Stimulated activated naive CD8-positive, alpha-beta T cell treated with anti-CD3 and anti-CD28 coated beads, Interleukin-15, amount 100 ng/mL, for 72 hours (primary cell): ENCODE measurements at regions not wholly inside any gene's neighbourhood (a gene's known extent, or its start where the extent isn't known, plus 50 kb on each side); places are given as distances from the start of the nearest gene placed in this dataset.

ENCODE experiments used
- ATAC-seq: fragments of 150-1000 bp; cut with Tn5 transposase; 2 replicates; pipeline ENCODE4 v1.10.0; 2021; ENCODE audit warnings: mild to moderate bottlenecking, moderate library complexity
- DNase-seq, 2 donors: peaks; one replicate each; pipeline ENCODE4 v3.0.0; 2021 to 2022
- H3K27ac Mint-ChIP-seq, 2 donors: one replicate each; pipeline ENCODE4 v1.8.0; 2022; ENCODE audit warnings: mild to moderate bottlenecking in 2 of 2, mixed read lengths in 2 of 2, moderate library complexity in 2 of 2
- H3K27me3 Mint-ChIP-seq: one replicate; pipeline ENCODE4 v1.8.0; 2022; ENCODE audit warnings: mixed read lengths
- H3K4me1 Mint-ChIP-seq: one replicate; pipeline ENCODE4 v1.8.0; 2022; ENCODE audit warnings: mild to moderate bottlenecking, mixed read lengths
- H3K4me3 Mint-ChIP-seq, 2 donors: one replicate each; pipeline ENCODE4 v1.8.0; 2022; ENCODE audit warnings: mild to moderate bottlenecking in 2 of 2, mixed read lengths in 2 of 2, moderate library complexity in 1 of 2
- H3K9me3 Mint-ChIP-seq, 2 donors: one replicate each; pipeline ENCODE4 v1.8.0; 2022; ENCODE audit warnings: mixed read lengths in 2 of 2

GRCh38 chr9:103803245-103803644 is 290.9 kb upstream of the SMC2 start:
- Mint-ChIP-seq H3K4me3 (no peak overlapping the region), H3K9me3 (peaks cover 4 to 7% of the 10 kb centered on the region in 2 donors), H3K27me3 (no peaks in the 10 kb centered on the region), H3K27ac (no peak overlapping the region), H3K4me1 (peaks cover 5% of the 10 kb centered on the region)
- no peak for ATAC-seq
- DNase-seq = no peak

DNA sequence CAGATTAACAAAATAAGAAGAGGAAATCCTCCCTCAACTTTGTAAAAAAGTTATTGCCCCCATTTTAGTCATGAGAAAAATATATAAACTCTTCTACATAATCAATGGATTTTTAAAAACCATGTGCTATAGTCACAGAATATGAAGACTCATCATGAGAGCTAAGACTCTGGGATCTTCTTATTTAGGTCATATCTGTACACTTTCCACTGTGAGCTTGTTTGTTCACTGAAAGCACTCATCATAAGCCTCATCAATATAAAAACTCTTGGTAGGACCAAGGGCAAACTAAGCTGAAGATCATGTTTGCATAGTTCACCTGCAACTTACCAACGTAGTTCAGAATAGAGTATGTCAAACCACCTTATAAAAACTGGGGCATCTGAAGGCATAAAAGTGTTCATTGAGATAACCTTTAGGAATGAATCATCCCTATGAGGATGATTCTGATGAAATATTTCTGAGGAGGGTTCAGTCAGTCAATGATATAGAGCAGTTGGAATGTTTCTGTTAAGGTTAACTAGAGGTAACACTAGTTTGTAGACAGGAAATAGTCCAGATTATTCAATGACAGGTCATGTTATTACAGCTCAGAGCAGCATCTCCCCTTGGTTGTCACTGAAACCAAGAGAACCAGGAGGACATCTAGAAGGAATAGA is 289.9 kb upstream of the SMC2 start:
- no peaks in the 10 kb centered on the region for H3K27me3 Mint-ChIP-seq
- H3K9me3 Mint-ChIP-seq = peaks cover 4 to 7% of the 10 kb centered on the region in 2 donors
- ATAC-seq (no peak), DNase-seq (no peak)
- no peak overlapping the region for H3K27ac Mint-ChIP-seq
- H3K4me3 Mint-ChIP-seq = no peak overlapping the region
- H3K4me1 Mint-ChIP-seq = no peaks in the 10 kb centered on the region

DNA sequence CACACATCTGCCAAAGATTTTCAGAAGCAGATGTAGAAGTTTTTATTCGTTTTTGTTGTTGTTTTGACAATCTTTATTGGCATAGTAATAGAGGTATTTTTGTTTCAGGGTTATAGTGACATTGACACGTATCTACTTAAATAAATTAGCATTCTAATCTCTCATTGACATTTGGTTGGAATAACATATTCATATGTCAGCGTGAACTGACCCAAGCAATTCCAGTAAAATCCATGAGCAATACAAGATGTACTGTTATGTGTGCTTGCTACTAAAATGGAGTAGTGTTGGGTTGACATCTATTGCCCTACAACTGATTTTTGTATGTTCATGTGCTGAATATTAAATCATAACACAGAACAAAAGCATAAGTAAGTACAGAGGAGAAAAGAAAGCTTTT is 284.4 kb upstream of the SMC2 start:
- no peak for ATAC-seq
- no peaks in the 10 kb centered on the region for H3K4me1 Mint-ChIP-seq
- H3K9me3 Mint-ChIP-seq = peaks cover 4 to 5% of the 10 kb centered on the region in 2 donors
- no peak overlapping the region for H3K27ac Mint-ChIP-seq
- no peak overlapping the region for H3K4me3 Mint-ChIP-seq
- DNase-seq = no peak
- H3K27me3 Mint-ChIP-seq = no peaks in the 10 kb centered on the region

- no peak for DNase-seq
- Mint-ChIP-seq H3K4me3 (no peak overlapping the region), H3K27me3 (no peaks in the 10 kb centered on the region), H3K4me1 (no peaks in the 10 kb centered on the region), H3K27ac (no peak overlapping the region), H3K9me3 (peaks cover 0 to 4% of the 10 kb centered on the region in 2 donors)
- ATAC-seq = no peak
These were observed 282.6 kb upstream of the SMC2 start for GRCh38 chr9:103811462-103811861.

- H3K4me1 Mint-ChIP-seq = no peaks in the 10 kb centered on the region
- no peaks in the 10 kb centered on the region for H3K9me3 Mint-ChIP-seq
- H3K27ac Mint-ChIP-seq = no peak overlapping the region
- no peaks in the 10 kb centered on the region for H3K27me3 Mint-ChIP-seq
- ATAC-seq = no peak
- no peak for DNase-seq
- H3K4me3 Mint-ChIP-seq = no peak overlapping the region
These were observed 278.0 kb upstream of the SMC2 start for GRCh38 chr9:103816146-103816545.

GRCh38 chr9:103819936-103820335 is 274.2 kb upstream of the SMC2 start:
- no peak for ATAC-seq
- no peak overlapping the region for H3K27ac Mint-ChIP-seq
- no peak for DNase-seq
- H3K4me1 Mint-ChIP-seq = no peaks in the 10 kb centered on the region
- no peaks in the 10 kb centered on the region for H3K27me3 Mint-ChIP-seq
- H3K9me3 Mint-ChIP-seq = no peaks in the 10 kb centered on the region
- H3K4me3 Mint-ChIP-seq = no peak overlapping the region

DNA sequence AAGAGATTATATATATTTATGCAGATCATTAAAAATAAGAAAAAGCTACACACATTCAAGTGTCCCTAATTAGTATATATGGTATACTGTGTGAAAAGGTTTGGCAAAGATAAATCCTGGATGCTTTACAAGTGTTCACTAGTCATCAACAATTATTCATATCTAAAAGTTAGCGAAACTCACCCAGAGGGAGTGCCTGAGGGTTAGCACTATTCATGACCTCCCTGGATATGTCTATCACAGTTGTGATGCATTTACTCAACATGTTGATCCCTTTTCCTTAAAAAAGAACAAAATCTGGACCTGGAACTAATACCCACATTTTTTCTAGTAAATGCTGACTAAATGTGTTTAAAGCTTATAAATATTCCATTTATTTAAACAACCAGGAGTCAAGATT is 273.0 kb upstream of the SMC2 start:
- DNase-seq (no peak), ATAC-seq (no peak)
- no peak overlapping the region for H3K27ac Mint-ChIP-seq
- no peaks in the 10 kb centered on the region for H3K4me1 Mint-ChIP-seq
- no peak overlapping the region for H3K4me3 Mint-ChIP-seq
- H3K9me3 Mint-ChIP-seq = no peaks in the 10 kb centered on the region
- no peaks in the 10 kb centered on the region for H3K27me3 Mint-ChIP-seq

DNA sequence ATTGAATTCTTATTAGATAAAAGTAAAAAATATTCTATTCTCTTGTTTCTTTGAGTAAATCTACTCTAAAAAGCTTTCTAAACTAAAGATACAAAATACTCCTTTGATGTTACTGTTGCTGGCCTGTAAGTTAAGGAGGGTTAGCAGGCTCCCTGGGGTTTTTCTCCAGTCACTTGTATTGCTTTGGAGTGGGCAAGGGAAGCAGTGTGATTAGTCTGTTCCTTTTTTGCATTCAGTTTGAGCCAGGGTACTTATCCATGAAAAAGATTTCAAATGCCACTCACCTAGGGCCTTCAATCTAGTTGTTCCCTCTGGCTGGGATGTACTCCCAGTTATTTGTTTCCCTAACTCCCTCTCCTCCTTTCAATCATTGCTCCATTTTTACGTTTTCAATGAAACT is 256.2 kb upstream of the SMC2 start:
- H3K27me3 Mint-ChIP-seq = no peaks in the 10 kb centered on the region
- ATAC-seq (no peak), DNase-seq (no peak)
- H3K27ac Mint-ChIP-seq = no peak overlapping the region
- no peaks in the 10 kb centered on the region for H3K9me3 Mint-ChIP-seq
- H3K4me3 Mint-ChIP-seq = no peak overlapping the region
- H3K4me1 Mint-ChIP-seq = no peaks in the 10 kb centered on the region

DNA sequence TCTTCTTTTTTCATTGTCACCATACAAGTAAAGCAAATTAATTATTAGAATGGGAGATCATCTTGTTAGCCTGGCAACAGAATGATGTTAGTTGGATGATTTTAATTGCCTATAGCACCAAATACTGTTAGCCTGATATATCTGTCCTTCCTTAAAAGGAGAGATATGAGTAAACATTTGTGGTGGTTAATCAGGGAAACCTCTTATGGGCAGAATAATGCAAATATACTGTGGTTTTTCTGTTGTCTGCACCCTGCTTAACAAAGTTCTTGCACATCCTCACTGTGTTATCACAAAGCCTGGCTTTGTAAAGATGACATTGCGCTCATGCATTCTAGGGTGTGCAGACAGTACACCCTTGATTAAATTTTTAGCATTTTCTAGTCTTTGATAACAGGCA is 254.9 kb upstream of the SMC2 start:
- Mint-ChIP-seq H3K27ac (no peak overlapping the region), H3K27me3 (no peaks in the 10 kb centered on the region), H3K4me3 (no peak overlapping the region), H3K4me1 (no peaks in the 10 kb centered on the region), H3K9me3 (no peaks in the 10 kb centered on the region)
- ATAC-seq = no peak
- DNase-seq = no peak

GRCh38 chr9:103867886-103868285 is 226.2 kb upstream of the SMC2 start:
- H3K9me3 Mint-ChIP-seq = no peaks in the 10 kb centered on the region
- H3K27ac Mint-ChIP-seq = no peak overlapping the region
- no peaks in the 10 kb centered on the region for H3K27me3 Mint-ChIP-seq
- H3K4me3 Mint-ChIP-seq = no peak overlapping the region
- H3K4me1 Mint-ChIP-seq = no peaks in the 10 kb centered on the region
- DNase-seq (no peak), ATAC-seq (no peak)

- H3K27me3 Mint-ChIP-seq = no peaks in the 10 kb centered on the region
- H3K4me1 Mint-ChIP-seq = no peaks in the 10 kb centered on the region
- H3K27ac Mint-ChIP-seq = no peak overlapping the region
- no peak for DNase-seq
- H3K4me3 Mint-ChIP-seq = no peak overlapping the region
- no peaks in the 10 kb centered on the region for H3K9me3 Mint-ChIP-seq
- no peak for ATAC-seq
These were observed 221.3 kb upstream of the SMC2 start for GRCh38 chr9:103872811-103873210.

- Mint-ChIP-seq H3K4me1 (no peaks in the 10 kb centered on the region), H3K9me3 (no peaks in the 10 kb centered on the region), H3K4me3 (no peak overlapping the region), H3K27me3 (no peaks in the 10 kb centered on the region), H3K27ac (no peak overlapping the region)
- DNase-seq (no peak), ATAC-seq (no peak)
These were observed 212.7 kb upstream of the SMC2 start for GRCh38 chr9:103881419-103881818.

DNA sequence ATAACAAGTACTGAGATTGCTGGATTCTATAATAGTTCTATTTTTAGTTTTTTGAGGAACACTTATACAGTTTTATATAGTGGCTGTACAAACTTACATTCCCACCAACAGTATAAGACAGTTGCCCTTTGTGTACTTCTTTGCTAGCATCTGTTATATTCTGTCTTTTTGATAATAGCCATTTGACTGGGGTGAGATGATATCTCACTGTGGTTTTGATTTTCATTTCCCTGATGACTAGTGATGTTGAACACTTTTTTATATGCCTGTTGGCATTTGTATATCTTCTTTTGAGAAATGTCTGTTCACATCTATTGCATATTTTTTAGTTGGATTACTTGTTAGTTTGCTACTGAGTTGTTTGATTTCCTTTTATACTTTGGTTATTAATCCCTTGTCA is 204.1 kb upstream of the SMC2 start:
- H3K27me3 Mint-ChIP-seq = no peaks in the 10 kb centered on the region
- DNase-seq (no peak), ATAC-seq (no peak)
- no peak overlapping the region for H3K27ac Mint-ChIP-seq
- H3K9me3 Mint-ChIP-seq = no peaks in the 10 kb centered on the region
- H3K4me3 Mint-ChIP-seq = no peak overlapping the region
- H3K4me1 Mint-ChIP-seq = no peaks in the 10 kb centered on the region

DNA sequence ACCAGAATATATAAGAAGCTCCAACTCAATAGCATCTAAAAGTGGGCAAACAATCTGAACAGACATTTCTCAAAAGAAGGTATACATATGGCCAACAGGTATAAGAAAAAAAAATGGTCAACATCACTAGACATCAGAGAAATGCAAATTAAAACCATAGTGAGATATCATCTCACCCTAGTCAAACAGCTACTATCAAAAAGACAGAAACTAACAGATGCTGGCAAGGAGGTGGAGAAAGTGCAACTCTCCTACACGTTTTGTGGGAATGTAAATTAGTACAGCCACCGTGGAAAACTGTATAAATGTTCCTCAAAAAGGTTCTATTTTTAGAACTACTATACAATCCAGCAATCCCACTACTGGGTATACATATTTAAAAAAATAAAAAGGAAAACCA is 199.9 kb upstream of the SMC2 start:
- Mint-ChIP-seq H3K4me1 (no peaks in the 10 kb centered on the region), H3K4me3 (no peak overlapping the region), H3K9me3 (no peaks in the 10 kb centered on the region), H3K27ac (no peak overlapping the region), H3K27me3 (no peaks in the 10 kb centered on the region)
- ATAC-seq (no peak), DNase-seq (no peak)

GRCh38 chr9:103898550-103898949 is 195.6 kb upstream of the SMC2 start:
- DNase-seq (no peak), ATAC-seq (no peak)
- Mint-ChIP-seq H3K27me3 (peaks cover 7% of the 10 kb centered on the region), H3K27ac (no peak overlapping the region), H3K9me3 (no peaks in the 10 kb centered on the region), H3K4me1 (no peaks in the 10 kb centered on the region), H3K4me3 (no peak overlapping the region)

DNA sequence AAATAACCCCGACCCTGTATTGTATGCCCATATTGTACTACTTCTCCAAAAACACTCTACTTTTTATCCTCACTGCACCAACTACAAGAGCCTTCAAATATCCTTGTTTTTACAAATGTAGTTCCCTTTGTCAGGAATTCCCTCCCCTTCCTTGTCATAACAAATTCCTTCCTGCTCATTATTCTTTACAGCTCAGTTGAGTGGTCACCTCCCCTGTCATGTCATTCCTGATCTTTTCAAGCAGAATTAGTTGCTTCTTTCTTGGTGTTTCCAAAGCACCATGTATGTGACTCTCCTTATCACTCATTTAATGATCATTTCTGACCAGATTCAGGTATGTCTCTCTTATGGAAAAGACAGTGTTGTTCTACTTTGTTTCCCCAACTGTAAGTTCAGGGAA is 194.2 kb upstream of the SMC2 start:
- H3K4me3 Mint-ChIP-seq = no peak overlapping the region
- no peaks in the 10 kb centered on the region for H3K4me1 Mint-ChIP-seq
- H3K27ac Mint-ChIP-seq = no peak overlapping the region
- H3K9me3 Mint-ChIP-seq = no peaks in the 10 kb centered on the region
- peaks cover 7% of the 10 kb centered on the region for H3K27me3 Mint-ChIP-seq
- DNase-seq (no peak), ATAC-seq (no peak)

DNA sequence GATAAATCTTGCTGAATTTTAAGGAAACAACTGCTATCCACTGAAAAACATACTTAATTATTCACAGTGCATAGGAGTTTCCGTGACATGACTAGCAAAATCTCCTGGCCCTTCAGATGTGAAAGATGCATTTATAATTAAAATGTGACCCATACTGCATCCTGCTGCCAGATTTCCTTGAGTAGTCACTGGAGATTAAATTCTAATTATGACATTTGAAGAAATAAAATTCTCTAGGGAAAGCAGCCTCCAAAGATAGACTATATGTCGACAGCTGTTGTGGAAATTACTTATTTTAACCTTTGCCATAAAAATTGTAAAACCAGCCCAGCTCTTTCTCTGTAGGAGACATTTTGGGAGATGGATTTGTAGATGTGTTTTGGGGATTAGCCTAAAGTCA is 193.6 kb upstream of the SMC2 start:
- no peak overlapping the region for H3K4me3 Mint-ChIP-seq
- peaks cover 7% of the 10 kb centered on the region for H3K27me3 Mint-ChIP-seq
- no peak for ATAC-seq
- H3K9me3 Mint-ChIP-seq = no peaks in the 10 kb centered on the region
- H3K4me1 Mint-ChIP-seq = no peaks in the 10 kb centered on the region
- no peak for DNase-seq
- no peak overlapping the region for H3K27ac Mint-ChIP-seq
